ENCODE measurements at regions not wholly inside any gene's neighbourhood (a gene's known extent, or its start where the extent isn't known, plus 50 kb on each side); places are given as distances from the start of the nearest gene placed in this dataset.

DNA sequence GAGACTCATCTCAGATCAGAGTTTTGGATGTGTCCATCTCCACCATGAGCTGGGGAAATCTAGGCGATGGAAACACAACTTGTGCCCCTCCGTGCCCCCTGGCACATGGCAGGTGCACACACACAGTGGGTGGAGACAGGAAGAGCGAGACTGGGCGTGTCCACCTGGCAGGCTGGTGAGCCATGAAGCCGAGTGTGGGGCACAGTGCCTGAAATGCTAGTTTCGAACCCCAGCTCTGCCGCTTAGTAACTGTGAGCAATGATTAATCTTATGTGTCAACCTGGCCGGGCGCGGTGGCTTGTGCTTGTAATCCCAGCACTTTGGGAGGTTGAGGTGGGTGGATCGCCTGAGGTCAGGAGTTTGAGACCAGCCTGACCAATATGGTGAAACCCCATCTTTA, 80.8 kb upstream of the RNU6ATAC start:
- no peak for DNase-seq (ENCODE audit: low spot score)

DNA sequence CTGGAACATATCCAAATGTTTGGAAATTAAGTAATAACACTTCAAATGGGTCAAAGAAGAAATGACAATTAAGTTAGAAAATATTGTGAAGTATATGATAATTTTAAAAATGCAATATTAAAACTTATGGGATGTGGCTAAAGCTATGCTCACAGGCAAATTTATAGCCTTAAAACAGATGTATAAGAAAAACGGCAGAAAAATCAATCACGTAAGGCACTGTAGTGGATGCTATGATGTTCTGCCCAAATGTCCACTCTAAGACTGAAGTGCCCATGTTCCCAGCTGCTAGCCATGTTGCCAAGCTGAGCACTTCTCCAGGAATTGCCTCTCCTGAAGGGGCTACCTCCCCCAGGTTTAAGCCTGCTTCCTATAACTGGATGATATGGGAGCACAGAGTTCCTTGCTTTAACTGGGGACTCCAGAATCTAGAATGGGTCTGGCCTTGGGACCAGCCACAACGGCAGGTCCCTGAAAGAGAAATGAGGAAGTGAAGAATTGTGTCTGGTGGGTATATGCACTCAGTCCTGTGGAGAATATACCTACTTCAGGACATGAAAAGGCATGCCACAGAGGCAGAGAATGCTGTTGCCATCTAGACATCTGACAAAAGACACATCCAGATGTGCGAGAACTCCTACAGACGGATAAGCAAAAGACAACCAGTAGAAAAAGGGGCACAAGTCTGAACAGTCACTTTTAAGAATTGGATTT, 78.2 kb upstream of the RXRA start:
- DNase-seq (ENCODE audit: low spot score): no peak

DNA sequence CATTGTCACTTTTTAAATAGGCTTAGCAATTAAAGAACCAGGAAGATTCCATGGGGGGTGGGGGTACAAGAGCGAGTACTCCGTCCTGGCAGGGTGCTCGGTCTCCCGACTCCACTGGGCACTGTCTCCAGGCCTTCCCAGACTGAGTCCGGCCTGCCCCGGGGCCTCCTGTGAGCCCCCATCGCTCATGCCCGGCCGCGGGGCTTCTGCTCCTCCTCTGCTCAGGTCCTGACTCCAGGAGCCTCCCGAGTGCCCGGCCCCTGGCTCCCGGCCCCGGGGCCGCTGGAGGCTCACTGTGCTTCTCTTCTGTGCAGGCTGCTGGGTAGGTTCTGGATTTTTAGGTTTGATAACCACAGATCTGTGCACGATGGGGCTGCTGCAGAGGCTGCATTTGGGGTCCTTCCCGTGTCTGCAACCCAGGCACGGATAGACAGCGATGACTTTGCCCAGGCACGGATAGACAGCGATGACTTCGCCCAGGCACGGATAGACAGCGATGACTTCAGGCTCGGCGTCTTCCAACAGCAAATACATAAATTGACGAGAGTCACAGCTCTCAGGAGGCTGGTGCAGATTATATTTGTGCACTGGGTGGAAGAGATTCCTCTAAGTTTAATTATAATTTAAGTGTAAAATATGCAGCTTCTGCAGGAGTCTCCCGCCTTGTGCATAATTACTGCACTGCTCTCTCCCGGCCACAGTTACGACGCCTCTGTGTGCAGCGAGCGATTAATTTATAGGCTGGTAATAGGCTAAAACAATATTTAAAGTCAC, 74.8 kb upstream of the RXRA start:
- DNase-seq (ENCODE audit: low spot score): no peak

DNA sequence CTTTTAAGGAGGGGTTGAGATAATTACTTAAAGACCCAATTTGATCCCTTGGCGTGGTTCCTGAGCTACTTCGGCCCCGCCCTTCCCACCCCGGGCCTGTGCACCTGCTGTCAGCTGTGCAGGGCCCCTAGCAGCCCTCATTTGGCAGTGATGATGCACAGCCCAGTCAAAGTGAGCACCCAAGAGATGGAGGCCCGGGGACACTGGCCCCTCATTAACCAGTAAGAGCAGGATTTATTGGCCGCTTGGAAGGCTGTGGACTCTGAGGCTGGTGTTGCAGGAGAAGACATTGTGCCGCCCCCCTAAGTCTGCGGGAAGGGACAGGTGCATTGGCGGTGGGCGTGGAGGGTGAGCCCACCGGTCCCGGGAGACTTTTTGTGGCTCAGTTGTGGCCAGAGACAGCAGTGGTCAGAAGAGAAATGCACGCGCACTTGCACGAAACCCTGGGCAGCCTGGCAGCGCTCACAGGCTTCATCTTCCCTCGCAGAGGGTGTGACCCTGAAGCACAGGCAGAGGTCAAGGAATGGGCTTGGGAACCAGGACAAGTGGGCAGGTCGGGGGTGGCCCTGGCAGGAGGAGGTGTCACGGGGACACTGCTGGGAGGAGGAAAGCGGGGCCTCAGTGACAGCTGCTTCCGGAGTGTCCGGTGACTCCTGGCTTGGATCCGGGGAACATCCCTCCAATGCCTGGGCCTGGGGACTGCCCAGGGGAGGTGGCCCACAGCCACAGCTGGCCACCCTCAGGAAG, 74.0 kb upstream of the RXRA start:
- no peak for DNase-seq (ENCODE audit: low spot score)

DNA sequence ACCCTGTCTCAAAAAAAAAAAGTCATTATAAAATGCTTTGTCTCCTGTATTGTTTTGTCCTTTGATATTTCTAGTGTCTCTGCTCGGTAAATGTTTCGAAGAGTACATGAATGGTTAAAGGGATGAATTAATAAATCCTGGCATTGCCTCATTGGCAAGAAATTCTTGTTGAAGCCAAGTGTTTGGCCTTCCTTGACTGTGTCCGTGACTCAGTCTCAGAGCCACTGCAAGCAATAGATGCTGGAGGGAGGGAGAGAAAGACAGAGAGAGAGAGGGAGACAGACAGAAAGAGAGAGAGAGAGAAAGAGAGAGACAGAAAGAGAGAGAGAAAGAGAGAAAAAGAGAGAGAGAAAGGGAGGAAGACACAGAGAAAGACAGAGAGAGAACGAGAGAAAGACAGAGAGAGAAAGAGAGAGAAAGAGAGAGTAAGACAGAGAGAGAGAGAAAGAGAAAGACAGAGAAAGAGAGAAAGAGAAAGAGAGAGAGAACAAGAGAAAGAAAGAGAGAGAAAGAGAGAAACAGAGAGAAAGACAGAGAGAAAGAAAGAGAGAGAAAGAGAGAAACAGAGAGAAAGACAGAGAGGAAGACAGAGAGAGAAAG, 72.5 kb upstream of the RXRA start:
- DNase-seq (ENCODE audit: low spot score): no peak

DNA sequence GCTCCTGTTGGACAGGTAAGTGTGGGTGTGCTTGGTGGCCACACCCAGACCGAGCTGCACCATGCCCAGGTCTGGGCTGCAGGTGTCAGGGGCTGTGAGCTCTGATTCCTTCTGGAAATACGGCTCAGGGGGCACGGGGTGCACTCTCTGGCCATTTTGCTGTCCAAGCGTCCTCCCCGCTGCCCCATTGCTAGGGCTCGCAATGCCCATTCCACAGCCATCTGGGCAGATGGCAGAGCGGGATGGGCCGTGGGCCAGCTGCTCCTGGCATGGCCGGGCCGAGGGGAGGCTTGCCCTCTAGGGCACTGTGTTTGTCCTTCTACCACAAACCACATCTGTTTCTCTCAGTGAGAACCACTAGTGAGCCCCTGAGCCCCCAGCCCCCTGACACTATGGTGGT, 67.9 kb upstream of the RXRA start:
- DNase-seq (ENCODE audit: low spot score): peak; percentile 46

DNA sequence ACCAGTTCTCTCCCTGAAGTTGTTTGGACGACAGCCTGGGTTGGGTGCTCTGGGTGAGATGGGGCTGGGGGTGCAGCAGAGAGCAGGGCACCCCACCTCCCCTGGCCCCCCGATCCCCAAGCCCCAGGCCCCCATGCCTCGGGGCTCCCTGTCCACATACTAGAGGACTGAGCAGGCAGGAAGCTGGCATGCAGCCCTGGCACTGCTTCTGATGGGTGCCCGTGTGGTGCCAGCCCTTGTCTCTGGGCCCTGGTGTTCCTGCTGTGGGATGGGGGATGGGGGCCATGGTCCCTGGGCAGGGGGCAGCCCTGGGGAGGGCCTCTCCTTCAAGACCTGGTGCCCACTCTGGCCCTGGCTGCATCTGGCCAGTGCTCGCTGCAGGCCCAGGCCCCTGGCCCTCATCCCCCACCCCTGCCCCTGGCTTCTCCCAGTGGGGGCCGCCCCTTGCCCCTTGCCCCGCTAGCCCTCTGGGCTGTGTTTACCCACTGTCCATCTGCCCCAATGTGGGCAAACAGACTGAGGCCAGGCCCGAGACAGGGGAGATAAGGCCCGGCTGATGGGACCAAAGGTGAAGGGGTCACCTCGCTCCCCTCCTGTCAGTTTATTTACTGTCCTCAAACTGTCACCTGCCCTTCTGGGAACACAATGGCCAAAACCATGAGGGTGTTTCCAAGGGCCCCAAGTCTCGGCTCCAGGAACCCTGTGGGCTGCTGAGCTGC, 67.3 kb upstream of the RXRA start:
- DNase-seq (ENCODE audit: low spot score): peak; percentile 18

DNA sequence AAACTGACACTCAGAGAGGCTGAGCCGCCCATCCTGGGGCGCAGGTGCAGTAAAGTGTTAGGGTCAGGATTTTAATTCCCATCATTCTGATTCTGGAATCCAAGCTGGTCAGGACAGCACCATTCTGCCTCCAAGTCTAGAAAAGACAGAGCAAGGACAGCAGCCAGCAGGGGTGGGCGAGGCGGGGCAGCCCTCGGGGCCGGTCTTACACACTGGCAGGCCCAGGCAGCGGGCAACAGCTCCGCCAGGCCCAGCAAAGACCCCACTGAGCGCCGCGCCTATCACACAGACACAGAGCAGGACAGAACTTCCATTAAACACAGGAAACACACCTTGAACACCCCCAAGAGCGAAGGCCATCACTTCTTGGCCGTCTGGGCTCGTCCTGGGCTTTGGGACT, 66.5 kb upstream of the RXRA start:
- DNase-seq (ENCODE audit: low spot score): no peak

DNA sequence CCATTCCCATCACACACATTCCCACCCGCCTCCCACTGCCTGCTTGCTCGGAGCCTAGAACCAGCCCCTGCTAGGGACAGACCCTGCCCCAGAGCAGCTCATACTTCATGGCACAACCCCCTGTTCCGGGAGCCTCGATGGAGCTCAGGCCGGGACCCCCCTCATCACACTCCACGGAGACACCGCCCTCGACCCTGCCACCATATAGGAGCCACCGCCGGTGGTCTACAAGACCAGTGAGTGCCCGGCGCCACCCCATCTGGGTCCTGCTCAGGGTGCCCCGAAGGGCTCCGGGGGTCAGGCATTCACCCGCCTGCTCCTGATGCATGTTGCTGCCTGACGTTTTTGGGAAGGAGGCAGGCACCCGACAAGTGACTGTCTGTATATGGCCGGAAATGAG, 65.5 kb upstream of the RXRA start:
- no peak for DNase-seq (ENCODE audit: low spot score)

DNA sequence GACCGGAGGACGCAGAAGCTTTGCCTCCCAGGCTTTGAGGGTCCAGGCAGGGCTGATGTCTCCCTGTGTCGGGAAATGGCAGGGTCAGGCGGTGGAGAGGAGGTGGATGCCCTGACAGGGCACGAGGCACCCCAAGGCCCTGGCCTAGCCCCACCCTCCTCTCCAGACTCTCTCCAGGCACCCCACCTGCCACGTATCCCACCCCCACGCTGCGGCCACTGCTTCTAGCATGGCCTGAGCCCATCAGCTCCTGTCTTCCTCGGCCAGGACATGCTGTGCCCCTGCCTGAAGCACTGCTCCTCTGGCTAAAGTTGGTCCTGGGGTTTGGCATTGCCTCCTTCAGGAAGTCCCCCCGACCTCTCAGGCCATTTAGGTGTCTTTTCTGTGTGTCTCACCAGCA, 64.2 kb upstream of the RXRA start:
- DNase-seq (ENCODE audit: low spot score): no peak

DNA sequence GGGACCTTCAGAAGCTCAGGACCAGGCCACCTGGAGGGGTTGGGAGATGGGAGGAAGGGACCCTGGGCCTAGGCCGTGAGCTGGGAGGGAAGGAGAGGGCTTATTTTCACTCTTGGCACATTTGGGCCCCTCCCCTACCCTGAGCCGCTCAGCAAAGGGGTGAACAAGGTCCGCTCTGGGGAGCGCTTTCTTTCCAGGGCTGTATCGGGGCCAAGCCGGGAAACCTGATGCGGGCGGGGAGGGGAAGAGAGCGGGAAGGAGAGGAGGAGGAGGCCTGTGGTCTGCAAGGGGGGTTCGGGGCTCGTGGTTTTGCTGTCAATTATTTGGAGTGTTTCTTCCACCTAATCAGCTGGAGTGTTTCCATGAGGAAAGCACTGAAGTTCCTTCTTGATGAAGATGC, 62.7 kb upstream of the RXRA start:
- no peak for DNase-seq (ENCODE audit: low spot score)

DNA sequence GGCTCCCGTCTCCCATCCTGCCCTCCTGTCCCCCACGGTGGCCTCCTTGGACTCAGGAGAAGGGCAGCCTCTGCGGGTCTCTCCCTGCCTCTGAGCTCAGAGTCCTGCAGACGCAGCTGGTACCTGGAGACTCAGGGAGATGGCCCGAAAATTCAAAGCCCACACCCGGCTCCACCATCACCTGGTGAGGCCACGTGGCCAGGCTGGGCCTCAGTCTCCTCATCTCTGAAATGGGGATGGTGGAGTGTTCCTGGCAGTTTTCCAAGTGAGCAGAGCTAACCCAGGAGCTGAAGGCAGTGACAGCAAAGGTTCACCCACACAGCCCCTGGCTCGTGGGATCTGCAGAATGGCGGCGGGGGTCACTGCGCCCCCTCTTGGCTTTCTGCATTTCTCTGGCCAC, 62.1 kb upstream of the RXRA start:
- no peak for DNase-seq (ENCODE audit: low spot score)

DNA sequence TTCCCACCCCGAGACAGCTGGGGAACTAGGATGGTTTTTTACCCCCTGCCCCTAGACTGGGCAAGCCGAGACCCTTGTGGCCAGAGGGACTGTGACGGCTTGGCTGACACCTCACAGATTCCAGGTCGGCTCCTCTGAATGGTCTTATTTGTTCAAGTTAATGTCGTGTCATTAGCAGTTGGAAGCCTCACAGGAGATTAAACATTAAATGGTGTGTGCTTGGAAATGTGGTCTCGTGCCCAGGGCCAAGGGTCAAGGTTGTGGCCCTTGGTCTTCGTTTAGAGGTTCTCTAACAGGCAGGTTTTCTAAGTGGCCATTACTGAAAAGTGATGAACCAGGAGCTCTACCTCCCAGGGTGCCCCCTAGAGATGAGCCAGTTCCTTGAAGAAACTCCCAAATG, 61.2 kb upstream of the RXRA start:
- no peak for DNase-seq (ENCODE audit: low spot score)

DNA sequence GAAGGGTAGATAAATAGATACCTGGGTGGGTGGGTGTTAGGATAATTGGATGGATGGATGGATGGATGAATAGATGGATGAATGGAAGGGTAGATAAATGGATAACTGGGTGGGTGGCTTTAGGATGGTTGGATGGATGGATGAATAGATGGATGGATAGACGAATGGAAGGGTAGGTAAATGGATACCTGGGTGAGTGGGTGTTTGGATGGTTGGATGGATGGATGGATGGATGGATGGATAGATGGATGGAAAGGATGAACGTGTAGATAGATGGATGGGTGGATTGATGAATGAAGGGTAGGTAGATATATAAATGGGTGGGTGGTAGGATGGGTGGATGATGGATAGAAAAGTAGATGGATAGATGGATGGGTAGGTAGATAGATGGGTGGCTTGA, 59.8 kb upstream of the RXRA start:
- DNase-seq (ENCODE audit: low spot score): no peak

DNA sequence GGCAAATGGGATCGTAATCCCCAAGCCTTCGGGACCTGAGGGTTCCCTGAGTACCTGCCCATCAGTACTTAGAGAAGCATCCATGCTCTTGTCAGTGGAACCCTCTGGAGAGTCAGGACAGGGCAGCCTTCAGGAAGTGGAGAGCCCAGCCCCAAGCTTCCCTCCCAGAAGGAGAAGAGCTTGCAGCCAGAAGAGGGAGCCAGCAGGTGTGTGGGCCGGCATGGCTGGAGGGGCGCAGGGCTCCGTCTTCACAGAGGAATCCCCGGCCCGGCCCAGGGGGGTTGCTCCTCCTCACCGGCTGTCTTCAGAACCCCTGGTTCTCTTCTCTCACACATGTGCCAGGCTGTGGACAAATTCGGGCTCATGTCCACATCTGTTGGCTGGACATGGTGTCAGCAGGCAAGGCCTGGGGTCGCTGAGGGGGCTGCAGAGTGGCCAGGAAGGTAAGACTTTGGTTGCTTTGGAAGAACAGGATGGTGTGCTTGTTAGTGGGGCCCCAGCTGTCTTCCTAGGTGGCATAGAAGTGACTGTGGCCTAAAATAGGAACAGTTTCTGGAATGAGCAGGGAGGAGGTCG, 58.9 kb upstream of the RXRA start:
- no peak for DNase-seq (ENCODE audit: low spot score)

DNA sequence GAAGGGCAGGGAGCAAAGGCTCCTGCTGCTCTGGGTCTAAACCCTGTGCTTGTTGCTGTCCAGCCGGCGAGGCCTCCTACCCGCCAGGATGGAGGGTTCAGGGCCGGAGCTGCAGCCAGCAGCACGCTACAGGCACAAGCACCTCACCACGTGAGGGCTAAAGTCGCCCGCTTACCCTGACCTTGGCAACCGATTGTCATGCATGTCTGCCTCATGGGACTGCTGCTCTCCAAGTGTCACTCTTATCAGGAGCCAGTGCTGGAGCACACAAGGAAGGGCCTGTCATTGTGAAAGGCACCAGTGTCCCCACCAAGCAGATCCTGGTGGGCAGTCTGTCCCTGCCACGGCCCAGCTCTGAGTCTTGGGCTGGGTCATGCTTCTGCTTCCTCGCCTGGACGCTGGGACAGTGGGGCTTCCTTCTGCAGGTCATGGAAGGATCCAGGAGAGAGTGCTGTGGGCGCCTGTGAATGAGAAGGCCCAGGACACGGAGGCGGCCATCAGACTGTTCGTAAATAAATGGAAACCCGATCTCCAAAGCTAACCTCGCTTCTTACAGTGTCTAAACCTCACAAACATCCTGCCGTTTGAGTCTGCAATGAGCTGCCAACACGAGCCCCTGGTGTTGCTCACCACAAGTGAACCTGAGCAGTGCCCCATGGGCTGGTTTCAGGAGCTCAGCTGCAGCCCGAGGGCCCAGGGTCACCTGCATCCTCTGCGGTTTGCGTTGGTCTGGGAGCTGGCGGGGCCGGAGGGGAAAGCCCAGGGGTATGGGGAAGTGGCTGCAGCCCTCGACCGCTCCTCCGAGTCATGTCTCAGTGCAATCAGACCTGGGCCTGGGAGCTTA, 58.2 kb upstream of the RXRA start:
- DNase-seq (ENCODE audit: low spot score): no peak

DNA sequence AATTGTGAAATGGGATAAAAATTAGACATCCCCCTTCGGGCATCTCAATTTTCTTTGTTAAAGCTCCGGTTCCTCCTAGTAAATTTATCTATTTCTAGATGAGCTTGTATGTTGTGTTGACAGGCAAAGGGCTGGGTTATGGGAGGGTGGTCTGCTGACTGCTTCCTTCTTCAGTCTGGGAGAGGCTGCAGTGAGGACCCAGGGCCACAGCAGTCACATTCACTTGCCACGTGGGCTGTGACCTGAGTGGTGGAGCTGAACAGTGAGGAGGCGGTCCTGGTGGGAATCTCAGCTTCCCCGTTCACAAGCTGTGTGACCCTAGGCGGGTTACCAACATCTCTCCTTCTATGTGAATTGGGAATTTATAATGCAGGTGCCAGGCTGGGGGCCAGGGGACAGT, 57.5 kb upstream of the RXRA start:
- DNase-seq (ENCODE audit: low spot score): no peak

DNA sequence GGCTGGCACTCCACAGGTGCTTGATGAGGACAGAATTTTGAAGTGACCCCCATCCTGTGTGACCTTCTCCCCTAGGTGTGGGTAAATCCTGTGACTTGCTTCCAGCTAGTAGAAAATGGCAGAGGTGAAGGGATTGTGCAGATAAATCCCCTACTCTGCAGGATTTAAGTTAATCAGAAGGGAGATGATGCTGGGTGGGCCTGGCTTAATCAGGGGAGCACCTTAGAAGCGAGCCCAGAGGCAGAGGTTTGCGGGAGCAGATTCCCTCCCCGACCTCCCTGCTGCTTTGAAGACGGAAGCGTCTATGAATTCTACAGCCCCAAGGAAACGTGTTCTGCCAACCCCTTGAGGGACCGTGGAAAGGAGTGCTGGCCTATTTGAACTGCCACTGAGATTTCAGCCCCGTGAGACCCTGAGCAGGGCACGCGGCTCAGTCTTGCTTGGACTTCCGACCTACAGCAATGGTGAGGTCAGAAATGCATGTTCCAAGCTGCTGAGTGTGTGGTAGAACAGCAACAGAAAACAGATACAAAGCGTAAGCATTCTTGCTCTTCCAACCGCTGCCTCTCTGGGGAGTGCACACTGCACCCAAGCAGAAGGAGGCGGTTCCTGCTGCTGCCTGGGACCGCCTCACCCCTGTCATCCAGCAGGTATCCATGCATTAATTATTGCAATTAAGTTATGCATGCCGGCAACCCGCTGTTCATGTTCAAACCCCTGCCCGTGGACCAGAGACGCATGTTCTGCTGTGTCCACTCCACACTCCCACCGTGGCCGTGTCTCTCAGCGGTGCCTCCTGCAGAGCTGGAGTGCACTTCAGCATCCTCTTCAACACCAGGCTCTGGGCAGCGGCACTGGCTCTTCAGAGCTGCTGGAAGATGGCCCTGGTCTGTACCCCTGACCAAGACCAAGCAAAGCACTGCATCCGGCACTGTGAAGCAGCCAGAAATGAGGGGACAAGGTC, 54.6 kb upstream of the RXRA start:
- DNase-seq (ENCODE audit: low spot score): no peak

DNA sequence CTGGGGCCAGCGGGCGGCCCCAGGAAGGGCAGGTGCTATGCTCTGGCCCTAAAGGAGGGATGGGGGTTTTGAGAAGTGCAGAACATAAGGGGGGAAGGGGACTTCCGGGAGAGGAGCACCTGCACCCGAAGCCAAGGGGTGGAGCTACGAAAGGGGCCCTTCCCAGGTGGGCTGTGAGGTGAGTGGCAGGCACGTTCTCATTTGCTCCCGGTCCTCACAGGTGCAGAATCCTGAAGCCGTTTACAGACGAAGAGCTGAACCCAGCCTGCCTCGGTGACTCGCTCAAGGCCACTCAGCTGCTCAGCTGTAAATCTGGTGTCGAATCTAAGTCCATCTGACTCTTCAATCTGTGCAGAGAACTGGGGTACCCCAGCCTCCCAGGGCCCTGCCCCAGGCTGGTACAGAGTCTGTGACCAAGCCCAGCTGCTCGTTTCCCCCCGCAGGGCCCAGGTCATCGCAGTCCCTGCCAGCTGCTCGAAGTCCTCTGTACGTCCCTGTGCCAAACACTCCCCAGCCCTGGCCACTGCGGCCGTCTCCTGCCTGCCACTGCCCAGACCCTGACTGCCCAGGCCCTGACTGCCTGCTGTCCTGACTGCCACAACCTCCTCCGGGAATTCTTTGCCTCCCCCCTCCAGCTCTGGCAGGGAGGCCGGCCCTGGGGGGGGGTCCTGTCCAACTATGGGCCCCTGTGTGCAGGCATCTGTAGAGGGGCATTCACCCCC, 53.8 kb upstream of the RXRA start:
- DNase-seq (ENCODE audit: low spot score): no peak

Measured in cerebellar cortex (tissue), 1 donor.